Vagina (tissue), 2 donors: ENCODE measurements at regions not wholly inside any gene's neighbourhood (a gene's known extent, or its start where the extent isn't known, plus 50 kb on each side); places are given as distances from the start of the nearest gene placed in this dataset.
"Not testable (repeated sequence)": the region's sequence is repeated elsewhere in the genome, so short reads cannot be mapped to it uniquely, and the experiment has no call there.

Source experiments
- DNase-seq, 2 donors: peaks; one replicate each; pipeline ENCODE4 v3.0.0-alpha.2; 2017; ENCODE audit errors: extremely low spot score in 2 of 2
- H3K27ac ChIP-seq: fragments of 200-600 bp; sonication (generic); one replicate; pipeline ENCODE4 v1.5.1; 2019
- H3K27me3 ChIP-seq: fragments of 200-600 bp; sonication (generic); one replicate; pipeline ENCODE4 v1.5.1; 2019
- H3K36me3 ChIP-seq, 2 donors: fragments of 200-600 bp; sonication (generic); one replicate each; pipeline ENCODE4 v1.5.1; 2017 to 2019
- H3K4me1 ChIP-seq: fragments of 200-600 bp; sonication (generic); one replicate; pipeline ENCODE4 v1.5.1; 2019
- H3K4me3 ChIP-seq, 2 donors: fragments of 200-600 bp; sonication (generic); 1 replicate in 1 of 2; 2 replicates in 1 of 2; pipeline ENCODE4 v1.5.1; 2016 to 2019
- H3K9me3 ChIP-seq: fragments of 200-600 bp; sonication (generic); one replicate; pipeline ENCODE4 v1.5.1; 2019
- intact Hi-C: fragments of 100-400 bp; cut with DNase I; formaldehyde crosslinking; loops from one replicate; pipeline ENCODE4 v1.15.1; 2023

DNA sequence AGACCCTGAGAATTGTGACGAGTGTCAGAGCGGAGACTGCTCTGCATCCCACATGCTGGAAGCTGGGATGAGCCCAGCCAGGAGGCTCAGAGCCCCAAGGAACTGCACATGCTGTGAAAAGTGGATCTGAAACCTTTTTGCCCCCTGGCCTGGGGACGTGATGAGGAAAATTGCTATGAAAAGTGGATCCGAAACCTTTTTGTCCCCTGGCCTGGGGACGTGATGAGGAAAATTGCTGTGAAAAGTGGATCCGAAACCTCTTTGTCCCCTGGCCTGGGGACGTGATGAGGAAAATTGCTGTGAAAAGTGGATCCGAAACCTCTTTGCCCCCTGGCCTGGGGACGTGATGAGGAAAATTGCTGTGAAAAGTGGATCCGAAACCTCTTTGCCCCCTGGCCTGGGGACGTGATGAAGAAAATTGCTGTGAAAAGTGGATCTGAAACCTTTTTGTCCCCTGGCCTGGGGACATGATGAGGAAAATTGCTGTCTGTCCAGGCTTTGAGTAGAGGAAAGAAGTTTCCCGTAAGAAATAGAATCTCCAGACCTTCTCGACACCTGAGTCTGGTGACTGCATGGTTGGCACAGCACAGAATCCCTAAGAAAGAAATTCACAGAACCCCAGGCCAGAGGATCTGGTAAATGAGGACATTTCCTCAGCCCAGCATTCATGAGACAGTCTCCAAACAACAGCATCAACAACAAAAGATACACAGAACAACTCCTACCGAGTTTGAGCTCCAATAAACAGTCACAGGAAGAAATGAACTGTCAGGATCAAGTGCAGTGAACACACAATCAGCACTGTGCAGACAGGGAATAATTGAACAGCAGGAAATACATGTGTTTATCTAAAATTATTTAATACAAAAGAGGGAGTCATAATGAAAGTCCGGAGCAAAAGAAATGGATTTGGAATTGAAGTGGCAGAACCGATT is 188.8 kb downstream of the LAT start:
- H3K9me3 ChIP-seq, H3K4me3 ChIP-seq, DNase-seq, H3K27me3 ChIP-seq, H3K36me3 ChIP-seq, intact Hi-C loops, H3K27ac ChIP-seq: not testable (repeated sequence)
- peaks cover 26% of the 10 kb centered on the region for H3K4me1 ChIP-seq

DNA sequence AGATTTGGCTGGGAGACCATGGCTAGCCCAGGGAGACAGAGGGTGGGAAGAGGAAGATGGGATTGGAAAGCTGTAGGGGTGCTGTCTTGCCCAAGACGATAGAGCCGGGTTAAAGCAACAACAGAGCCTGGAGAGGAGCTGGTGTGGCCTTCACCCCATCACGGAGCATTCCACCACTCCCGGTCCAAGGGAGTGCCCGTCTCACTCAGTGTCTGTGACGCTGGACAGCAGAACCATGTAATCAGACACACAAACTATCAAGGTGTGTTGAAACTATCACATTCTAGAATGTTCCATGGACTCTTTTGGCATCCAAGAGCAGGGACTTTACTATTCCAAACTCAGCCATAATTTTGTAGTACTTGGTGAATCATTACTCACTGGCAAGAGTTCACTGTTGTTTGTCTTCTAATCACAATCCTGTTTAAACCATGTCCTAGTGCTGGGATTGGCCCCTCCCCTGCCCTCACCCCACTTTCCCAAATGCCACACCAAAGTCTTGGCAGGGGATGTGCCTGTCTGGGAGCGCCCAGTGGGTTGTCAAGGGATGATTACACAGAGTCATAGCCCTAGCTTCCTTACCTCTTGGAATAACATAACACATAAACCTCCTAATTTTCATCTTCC is 187.4 kb downstream of the LAT start:
- H3K27me3 ChIP-seq, H3K4me3 ChIP-seq, H3K36me3 ChIP-seq, DNase-seq, intact Hi-C loops, H3K9me3 ChIP-seq, H3K27ac ChIP-seq: not testable (repeated sequence)
- peaks cover 20% of the 10 kb centered on the region for H3K4me1 ChIP-seq

- H3K4me3 ChIP-seq, H3K27ac ChIP-seq, H3K36me3 ChIP-seq, intact Hi-C loops, H3K27me3 ChIP-seq, DNase-seq, H3K9me3 ChIP-seq: not testable (repeated sequence)
- H3K4me1 ChIP-seq = peaks cover 19% of the 10 kb centered on the region
These were observed 186.4 kb downstream of the LAT start for GRCh38 chr16:29171296-29171695.

- H3K9me3 ChIP-seq, DNase-seq, H3K36me3 ChIP-seq, H3K27me3 ChIP-seq, H3K4me3 ChIP-seq, intact Hi-C loops: not testable (repeated sequence)
- Histone ChIP-seq H3K4me1 (peaks cover 19% of the 10 kb centered on the region), H3K27ac (peak overlapping the region; percentile 52)
These were observed 185.7 kb downstream of the LAT start for GRCh38 chr16:29170393-29171119.

GRCh38 chr16:29169295-29169994 is 184.6 kb downstream of the LAT start:
- H3K27ac ChIP-seq = peak overlapping the region; percentile 52
- intact Hi-C loops, DNase-seq: not testable (repeated sequence)

GRCh38 chr16:29168515-29169259 is 183.8 kb downstream of the LAT start:
- H3K4me3 ChIP-seq, H3K36me3 ChIP-seq, H3K9me3 ChIP-seq, H3K27me3 ChIP-seq, DNase-seq, intact Hi-C loops: not testable (repeated sequence)
- Histone ChIP-seq H3K4me1 (peaks cover 19% of the 10 kb centered on the region), H3K27ac (peak overlapping the region; percentile 52)

More at GRCh38 chr16:29169295-29169994, 184.6 kb downstream of the LAT start:
- peaks cover 19% of the 10 kb centered on the region for H3K4me1 ChIP-seq
- H3K36me3 ChIP-seq, H3K27me3 ChIP-seq, H3K9me3 ChIP-seq, H3K4me3 ChIP-seq: not testable (repeated sequence)

GRCh38 chr16:29164442-29165089 is 179.7 kb downstream of the LAT start:
- H3K27me3 ChIP-seq, H3K4me1 ChIP-seq, H3K36me3 ChIP-seq, intact Hi-C loops, H3K9me3 ChIP-seq, DNase-seq, H3K4me3 ChIP-seq, H3K27ac ChIP-seq: not testable (repeated sequence)

DNA sequence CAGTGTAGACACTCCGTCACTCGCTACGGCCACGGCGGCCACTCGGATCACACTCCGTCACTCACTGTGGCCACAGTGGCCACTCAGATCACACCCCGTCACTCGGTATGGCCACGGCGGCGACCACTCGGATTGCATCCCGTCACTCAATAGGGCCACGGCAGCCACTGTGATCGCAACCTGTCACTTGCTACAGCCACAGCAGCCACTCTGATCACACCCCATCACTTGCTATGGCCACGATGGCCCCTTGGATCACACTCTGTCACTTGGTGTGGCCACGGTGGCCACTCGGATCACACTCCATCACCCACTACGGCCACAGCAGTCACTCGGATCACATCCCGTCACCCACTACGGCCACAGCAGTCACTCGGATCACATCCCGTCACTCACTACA is 175.3 kb downstream of the LAT start:
- H3K36me3 ChIP-seq, H3K27ac ChIP-seq, H3K27me3 ChIP-seq, H3K4me3 ChIP-seq, DNase-seq, intact Hi-C loops, H3K9me3 ChIP-seq: not testable (repeated sequence)
- peaks cover 17% of the 10 kb centered on the region for H3K4me1 ChIP-seq

DNA sequence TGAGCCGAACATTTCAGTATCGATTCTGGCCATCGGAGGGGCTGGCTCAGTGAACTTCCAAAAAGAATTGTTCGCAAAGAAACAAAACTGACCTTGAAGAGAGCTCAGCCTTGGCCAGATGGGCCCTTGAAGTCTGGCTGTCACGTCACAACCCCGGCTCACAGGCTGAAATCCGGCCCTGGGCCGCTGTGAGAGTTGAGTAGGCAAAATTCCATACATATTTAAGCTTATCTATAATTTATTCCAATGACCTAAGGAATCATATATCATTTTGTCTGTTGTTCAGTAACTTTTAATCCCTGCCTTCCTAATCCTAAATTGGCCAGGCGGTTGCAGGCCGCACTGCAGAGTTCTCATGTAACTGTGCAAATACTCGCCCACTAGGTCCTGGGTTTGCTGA is 174.8 kb downstream of the LAT start:
- H3K27ac ChIP-seq, H3K27me3 ChIP-seq, intact Hi-C loops, DNase-seq, H3K9me3 ChIP-seq, H3K4me3 ChIP-seq, H3K36me3 ChIP-seq: not testable (repeated sequence)
- peaks cover 23% of the 10 kb centered on the region for H3K4me1 ChIP-seq
